ENCODE measurements at regions not wholly inside any gene's neighbourhood (a gene's known extent, or its start where the extent isn't known, plus 50 kb on each side); places are given as distances from the start of the nearest gene placed in this dataset.

DNA sequence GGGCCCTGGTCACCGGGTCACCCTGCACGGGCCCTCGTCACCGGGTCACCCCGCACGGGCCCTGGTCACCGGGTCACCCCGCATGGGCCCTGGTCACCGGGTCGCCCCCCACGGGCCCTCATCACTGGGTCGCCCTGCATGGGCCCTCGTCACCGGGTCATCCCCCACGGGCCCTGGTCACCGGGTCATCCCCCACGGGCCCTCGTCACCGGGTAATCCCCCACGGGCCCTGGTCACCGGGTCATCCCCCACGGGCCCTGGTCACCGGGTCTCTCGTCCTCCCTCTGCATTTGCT is 77.6 kb downstream of the RIPK4 start:
- Histone ChIP-seq H3K4me1 (ENCODE audit: insufficient read depth) (no peaks in the 10 kb centered on the region), H3K27ac (ENCODE audit: low read depth) (no peak overlapping the region), H3K4me3 (ENCODE audit: low read depth, low read length) (no peak overlapping the region), H3K36me3 (ENCODE audit: insufficient read depth) (no peaks in the 10 kb centered on the region)
- WGBS: 96% methylated on average over 24 of the region's 24 CpGs
- no peak for DNase-seq (ENCODE audit: extremely low spot score)

GRCh38 chr21:41687633-41688032 is 79.2 kb downstream of the RIPK4 start:
- 89% methylated on average over 2 of the region's 2 CpGs for WGBS
- no peaks in the 10 kb centered on the region for H3K4me1 ChIP-seq (ENCODE audit: insufficient read depth)

DNA sequence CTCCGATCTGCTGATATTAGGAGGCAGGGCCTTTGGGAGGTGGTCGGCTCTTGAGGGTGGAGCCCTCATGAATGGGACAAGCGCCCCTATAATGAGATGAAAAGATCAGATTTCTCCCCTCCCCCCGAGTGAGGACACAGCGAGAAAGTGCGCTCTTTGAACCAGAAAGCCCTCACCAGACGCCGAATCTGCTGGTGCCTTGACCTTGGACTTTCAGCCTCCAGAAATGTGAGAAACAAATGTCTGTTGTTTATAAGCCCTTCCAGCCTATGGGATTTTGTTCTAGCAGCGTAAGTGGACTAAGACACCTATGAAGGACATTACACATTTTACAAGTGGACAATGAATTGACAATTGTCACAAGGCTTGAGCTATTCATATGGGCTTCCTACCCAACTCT is 80.2 kb downstream of the RIPK4 start:
- no peaks in the 10 kb centered on the region for H3K36me3 ChIP-seq (ENCODE audit: insufficient read depth)
- no peak overlapping the region for H3K4me3 ChIP-seq (ENCODE audit: low read depth, low read length)
- no peak for DNase-seq (ENCODE audit: extremely low spot score)
- no peaks in the 10 kb centered on the region for H3K4me1 ChIP-seq (ENCODE audit: insufficient read depth)
- 82% methylated on average over 9 of the region's 9 CpGs for WGBS
- H3K27ac ChIP-seq (ENCODE audit: low read depth): no peak overlapping the region

More at GRCh38 chr21:41687633-41688032, 79.2 kb downstream of the RIPK4 start:
- Histone ChIP-seq H3K4me3 (ENCODE audit: low read depth, low read length) (no peak overlapping the region), H3K36me3 (ENCODE audit: insufficient read depth) (no peaks in the 10 kb centered on the region), H3K27ac (ENCODE audit: low read depth) (no peak overlapping the region)
- no peak for DNase-seq (ENCODE audit: extremely low spot score)

DNA sequence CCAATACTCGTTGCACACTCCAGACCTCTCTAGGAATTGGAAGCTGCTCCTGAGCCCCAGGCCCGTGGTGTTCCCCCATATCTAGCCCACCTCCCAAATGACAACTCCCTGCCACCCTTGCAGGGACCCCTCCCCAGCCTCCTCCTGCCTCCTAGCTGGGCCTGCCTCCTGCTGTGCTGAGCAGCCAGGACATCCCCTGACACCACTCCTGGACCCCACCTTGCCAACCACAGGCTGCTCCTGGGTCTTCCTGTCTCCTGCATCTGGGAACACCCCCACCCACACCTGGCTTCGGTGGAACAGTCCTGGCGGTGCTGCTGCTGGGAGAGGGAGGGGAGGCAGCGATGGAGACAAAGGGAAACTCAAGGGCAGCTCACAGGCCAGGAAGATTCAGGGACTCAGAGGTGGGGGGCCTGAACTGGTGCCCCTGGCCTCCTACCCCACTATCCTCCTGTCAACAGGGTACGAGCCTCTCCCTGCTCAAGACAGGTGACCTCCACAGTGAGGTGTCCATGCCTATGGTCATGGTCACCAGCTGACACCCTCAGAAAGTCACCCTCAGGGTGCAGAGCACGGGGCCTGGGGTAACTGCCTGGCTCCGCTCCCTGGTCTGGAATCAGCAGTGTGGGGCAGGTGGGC is 81.2 kb downstream of the RIPK4 start:
- WGBS: 87% methylated on average over 8 of the region's 8 CpGs
- DNase-seq (ENCODE audit: extremely low spot score): no peak

DNA sequence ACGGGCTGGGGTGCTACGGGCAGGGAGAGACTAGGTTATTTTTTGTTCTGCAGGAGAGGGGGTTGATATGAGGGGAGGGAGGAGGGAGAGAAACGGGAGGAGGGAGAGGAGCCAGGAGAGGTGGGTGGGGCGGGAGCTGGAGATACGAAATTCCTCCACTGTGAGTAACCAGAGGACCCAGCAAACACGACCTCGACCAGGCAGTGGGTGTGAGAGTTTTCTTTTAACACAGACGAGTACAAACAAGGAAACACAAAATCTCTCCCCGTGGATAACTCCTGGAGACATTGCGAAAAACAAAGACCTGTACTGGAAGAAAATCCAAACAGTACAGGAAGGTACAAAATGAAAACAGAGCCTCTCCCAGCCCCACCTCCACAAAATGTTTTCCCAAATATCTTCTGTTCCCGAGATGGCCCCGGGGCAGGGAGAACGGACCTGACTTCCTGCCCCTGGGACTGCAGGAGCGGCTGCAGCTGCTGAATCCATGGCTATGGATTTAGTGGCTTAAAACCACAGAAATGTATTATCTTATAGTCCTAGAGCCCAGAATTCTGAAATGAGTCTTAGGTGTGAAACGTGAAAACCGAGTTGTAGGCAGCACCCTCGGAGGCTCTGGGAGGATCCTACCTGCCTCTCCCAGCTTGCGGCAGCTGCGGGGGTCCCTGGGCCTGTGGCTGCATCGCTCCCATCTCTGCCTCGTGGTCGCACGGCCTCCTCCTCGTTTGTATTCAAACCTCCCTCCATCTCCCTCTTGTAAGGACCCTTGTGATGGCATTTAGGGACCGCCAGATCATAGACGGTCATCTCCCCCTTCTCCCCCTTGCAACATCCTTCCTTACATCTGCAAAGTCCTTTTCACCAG is 82.2 kb downstream of the RIPK4 start:
- 52% methylated on average over 26 of the region's 26 CpGs for WGBS
- DNase-seq (ENCODE audit: extremely low spot score): no peak
- Histone ChIP-seq H3K27ac (ENCODE audit: low read depth) (peak overlapping the region; percentile 31), H3K36me3 (ENCODE audit: insufficient read depth) (no peaks in the 10 kb centered on the region), H3K4me1 (ENCODE audit: insufficient read depth) (no peaks in the 10 kb centered on the region), H3K4me3 (ENCODE audit: low read depth, low read length) (no peak overlapping the region)

More for the DNA sequence above, 81.2 kb downstream of the RIPK4 start:
- Histone ChIP-seq H3K4me1 (ENCODE audit: insufficient read depth) (no peaks in the 10 kb centered on the region), H3K27ac (ENCODE audit: low read depth) (peak overlapping the region; percentile 65), H3K4me3 (ENCODE audit: low read depth, low read length) (no peak overlapping the region), H3K36me3 (ENCODE audit: insufficient read depth) (no peaks in the 10 kb centered on the region)

DNA sequence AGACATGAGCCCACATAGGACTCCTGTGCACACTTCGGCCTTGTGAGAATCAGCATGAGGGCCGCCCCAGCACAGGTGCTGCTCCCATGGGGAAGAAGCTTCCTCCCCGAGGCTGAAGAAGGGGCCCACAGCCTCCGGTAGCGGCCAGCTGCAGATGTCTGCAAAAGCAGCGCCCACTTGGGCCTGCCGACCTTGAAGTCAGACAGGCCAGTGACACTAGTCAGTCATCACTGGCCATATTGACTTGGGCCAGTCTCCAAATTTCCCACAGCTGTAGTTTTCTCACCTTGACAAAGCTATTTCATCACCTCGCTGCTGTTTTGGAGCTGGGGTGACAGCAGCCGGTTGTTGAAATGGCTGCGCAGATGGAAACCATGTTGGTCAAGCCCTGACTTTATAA is 83.0 kb downstream of the RIPK4 start:
- H3K4me1 ChIP-seq (ENCODE audit: insufficient read depth): no peaks in the 10 kb centered on the region
- H3K27ac ChIP-seq (ENCODE audit: low read depth): peak overlapping the region; percentile 2
- WGBS: 78% methylated on average over 10 of the region's 10 CpGs
- no peak for DNase-seq (ENCODE audit: extremely low spot score)
- no peak overlapping the region for H3K4me3 ChIP-seq (ENCODE audit: low read depth, low read length)
- H3K36me3 ChIP-seq (ENCODE audit: insufficient read depth): no peaks in the 10 kb centered on the region

DNA sequence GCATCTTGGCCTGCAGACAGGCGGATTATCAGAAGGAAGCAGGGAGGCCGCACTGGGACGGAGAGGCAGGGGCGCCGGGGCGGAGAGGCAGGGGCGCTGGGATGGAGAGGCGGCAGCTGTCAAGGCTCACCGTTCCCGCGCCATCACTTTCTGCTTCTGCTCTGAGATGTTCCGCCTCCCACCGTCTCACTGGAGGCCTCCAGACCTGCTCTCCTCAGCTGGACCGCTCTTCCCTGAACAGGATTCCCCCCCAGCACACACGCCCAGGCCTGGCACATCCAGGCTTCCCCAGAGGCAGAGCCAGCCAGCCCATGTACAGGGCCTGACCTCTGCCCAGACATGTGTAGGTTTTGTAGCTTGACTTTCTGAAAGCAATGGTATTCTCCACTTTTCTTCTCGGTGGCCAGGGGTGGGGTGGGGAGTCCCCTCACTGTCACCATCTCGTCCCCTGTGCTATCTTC is 84.1 kb downstream of the RIPK4 start:
- WGBS: 72% methylated on average over 17 of the region's 17 CpGs
- H3K36me3 ChIP-seq (ENCODE audit: insufficient read depth): no peaks in the 10 kb centered on the region
- no peaks in the 10 kb centered on the region for H3K4me1 ChIP-seq (ENCODE audit: insufficient read depth)
- peak overlapping the region; percentile 11 for H3K27ac ChIP-seq (ENCODE audit: low read depth)
- DNase-seq (ENCODE audit: extremely low spot score): no peak
- no peak overlapping the region for H3K4me3 ChIP-seq (ENCODE audit: low read depth, low read length)

DNA sequence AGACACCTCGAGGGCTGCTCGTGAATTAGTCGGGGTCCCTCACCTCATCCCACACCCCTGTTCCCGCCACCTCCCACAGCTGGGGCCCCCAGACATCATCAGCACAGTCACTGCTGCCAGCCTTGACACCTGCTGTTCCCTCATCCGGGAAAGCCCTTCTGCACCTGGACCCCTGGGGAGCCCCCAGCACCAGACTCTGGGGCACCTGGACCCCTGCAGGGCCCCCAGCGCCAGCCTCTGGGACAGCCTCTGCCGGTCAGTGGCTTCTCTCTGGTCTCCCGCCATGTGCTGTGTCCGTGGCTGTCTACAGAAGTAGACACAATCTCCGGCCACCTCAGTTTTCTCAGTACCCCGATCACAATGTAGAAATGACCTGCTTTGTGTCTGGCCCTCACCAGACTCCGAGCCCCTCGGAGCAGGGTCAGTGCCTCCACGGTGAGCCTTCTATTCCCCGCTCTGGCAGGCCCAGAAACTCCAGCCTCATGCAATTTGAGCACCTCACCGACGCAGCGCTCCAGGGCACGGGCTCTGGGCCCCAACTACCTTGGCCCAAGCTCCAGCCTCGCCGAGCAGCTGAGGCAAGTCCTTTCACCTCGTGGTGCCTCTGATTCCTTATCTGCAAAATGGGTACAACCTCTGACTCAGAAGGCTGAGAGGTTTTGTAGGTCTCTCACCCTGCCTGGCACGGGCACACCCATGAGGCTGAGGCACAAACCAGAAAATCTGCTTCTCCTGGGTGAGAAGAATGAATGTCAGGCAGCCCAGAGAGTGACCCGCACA is 84.7 kb downstream of the RIPK4 start:
- no peak for DNase-seq (ENCODE audit: extremely low spot score)
- WGBS: 81% methylated on average over 24 of the region's 24 CpGs
- Histone ChIP-seq H3K4me1 (ENCODE audit: insufficient read depth) (no peaks in the 10 kb centered on the region), H3K36me3 (ENCODE audit: insufficient read depth) (no peaks in the 10 kb centered on the region), H3K27ac (ENCODE audit: low read depth) (peak overlapping the region; percentile 72), H3K4me3 (ENCODE audit: low read depth, low read length) (no peak overlapping the region)

- no peak for DNase-seq (ENCODE audit: extremely low spot score)
- WGBS: 83% methylated on average over 20 of the region's 20 CpGs
- H3K36me3 ChIP-seq (ENCODE audit: insufficient read depth): no peaks in the 10 kb centered on the region
- H3K4me3 ChIP-seq (ENCODE audit: low read depth, low read length): no peak overlapping the region
- H3K4me1 ChIP-seq (ENCODE audit: insufficient read depth): no peaks in the 10 kb centered on the region
- H3K27ac ChIP-seq (ENCODE audit: low read depth): peak overlapping the region; percentile 85
These were observed 85.5 kb downstream of the RIPK4 start for GRCh38 chr21:41681348-41681801.

GRCh38 chr21:41680444-41681347 is 86.2 kb downstream of the RIPK4 start:
- Histone ChIP-seq H3K36me3 (ENCODE audit: insufficient read depth) (no peaks in the 10 kb centered on the region), H3K27ac (ENCODE audit: low read depth) (peak overlapping the region; percentile 85), H3K4me1 (ENCODE audit: insufficient read depth) (no peaks in the 10 kb centered on the region), H3K4me3 (ENCODE audit: low read depth, low read length) (no peak overlapping the region)
- no peak for DNase-seq (ENCODE audit: extremely low spot score)
- 76% methylated on average over 23 of the region's 23 CpGs for WGBS

DNA sequence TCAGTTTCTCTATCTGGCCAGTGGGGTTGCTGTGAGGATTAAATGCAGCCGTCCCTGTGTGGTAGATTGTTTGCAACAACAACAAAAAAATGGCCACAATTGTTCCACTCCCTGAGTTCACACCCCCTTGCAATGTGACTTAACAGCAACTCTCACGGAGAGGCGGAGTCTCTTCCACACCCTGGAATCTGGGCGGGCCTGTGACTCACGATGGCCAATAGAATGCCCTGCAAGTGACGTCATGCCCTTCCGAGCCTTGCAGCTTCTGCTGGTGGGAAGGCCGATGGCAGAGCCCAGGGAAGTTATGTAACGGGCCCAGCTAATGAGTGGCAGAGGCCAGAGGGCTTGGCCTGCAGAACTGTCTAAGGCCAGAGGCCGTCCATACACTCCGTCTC is 87.9 kb downstream of the RIPK4 start:
- 16% methylated on average over 11 of the region's 11 CpGs for WGBS
- Histone ChIP-seq H3K4me3 (ENCODE audit: low read depth, low read length) (no peak overlapping the region), H3K27ac (ENCODE audit: low read depth) (peak overlapping the region; percentile 76), H3K36me3 (ENCODE audit: insufficient read depth) (no peaks in the 10 kb centered on the region), H3K4me1 (ENCODE audit: insufficient read depth) (no peaks in the 10 kb centered on the region)
- peak; percentile 94 for DNase-seq (ENCODE audit: extremely low spot score)

DNA sequence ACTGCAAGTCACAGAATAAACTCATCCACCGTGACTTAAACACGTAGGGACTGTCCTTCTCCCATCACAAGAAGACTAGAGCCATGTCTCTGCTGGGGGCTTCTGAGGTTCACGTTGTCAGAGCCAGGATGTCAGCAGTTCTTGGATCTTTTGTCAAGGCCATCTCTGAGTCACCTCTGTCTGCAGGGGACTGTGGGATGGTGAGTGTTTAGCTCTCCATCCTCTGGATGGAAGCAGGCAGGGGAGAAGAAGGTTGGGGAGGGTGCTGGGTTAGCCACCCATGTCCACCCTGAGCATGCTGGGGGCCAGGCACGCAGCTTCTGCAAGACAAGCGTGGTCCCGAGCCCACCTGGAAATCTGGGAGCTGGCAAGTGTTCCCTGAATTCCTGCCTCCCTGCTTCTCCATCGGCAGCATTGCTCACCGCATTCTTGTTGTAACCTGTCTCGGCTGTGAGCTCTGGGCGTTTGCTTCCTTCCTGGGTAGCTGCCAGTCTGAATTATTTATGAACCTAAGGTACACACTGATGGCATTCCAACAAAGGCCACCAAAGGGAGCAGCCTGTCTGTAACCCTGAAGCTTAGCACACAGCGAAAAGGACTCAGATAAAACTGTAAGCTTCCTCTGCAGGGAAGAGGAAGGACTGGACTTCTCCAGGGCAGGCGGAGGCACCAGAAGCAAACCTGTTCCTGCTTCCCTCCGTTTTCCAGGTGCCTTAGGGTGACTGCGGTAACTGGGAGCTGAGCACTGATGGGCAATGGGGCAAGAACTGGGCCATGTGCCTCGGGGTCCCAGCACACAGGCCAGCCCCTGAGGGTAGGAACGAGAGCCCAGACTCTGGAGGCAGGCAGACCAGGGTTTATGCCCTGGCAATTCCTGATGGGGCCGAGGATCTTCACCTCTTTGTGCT is 88.6 kb downstream of the RIPK4 start:
- Histone ChIP-seq H3K4me3 (ENCODE audit: low read depth, low read length) (no peak overlapping the region), H3K27ac (ENCODE audit: low read depth) (peak overlapping the region; percentile 76), H3K4me1 (ENCODE audit: insufficient read depth) (no peaks in the 10 kb centered on the region), H3K36me3 (ENCODE audit: insufficient read depth) (no peaks in the 10 kb centered on the region)
- WGBS: 64% methylated on average over 17 of the region's 17 CpGs
- DNase-seq (ENCODE audit: extremely low spot score): peak; percentile 87

Measured in urinary bladder (tissue), 3 donors.